ENCODE measurements at regions not wholly inside any gene's neighbourhood (a gene's known extent, or its start where the extent isn't known, plus 50 kb on each side); places are given as distances from the start of the nearest gene placed in this dataset.

DNA sequence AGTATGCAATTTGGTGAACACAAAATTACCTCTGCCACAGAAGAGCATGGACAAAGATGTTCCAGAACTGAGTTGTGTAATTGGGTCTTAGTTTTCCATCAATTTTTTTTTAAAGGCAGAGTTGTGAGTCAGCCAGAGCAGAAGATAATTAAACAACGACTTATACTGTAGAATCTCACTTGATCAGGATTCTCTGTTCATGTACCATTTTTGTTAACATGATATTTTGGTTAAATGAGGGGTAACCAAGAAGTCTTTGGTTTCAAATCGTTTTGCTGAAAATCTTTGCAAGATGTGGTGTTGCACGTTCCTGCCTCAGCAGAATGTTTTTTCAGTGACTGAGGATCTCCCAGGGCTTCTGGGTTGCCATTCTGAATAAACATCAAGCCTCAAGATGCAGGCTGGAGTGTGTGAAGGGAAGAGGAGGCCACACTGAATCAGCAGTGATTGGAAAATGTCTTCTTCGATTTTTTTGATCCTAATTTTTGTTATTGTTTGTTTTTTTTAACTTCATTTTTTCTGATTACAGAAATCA is 232.6 kb upstream of the IRX3 start:
- TF ChIP-seq YY1 (IDR thresholded peaks at IDR 0.05; ENCODE audit: insufficient read depth, insufficient read length), result no peak
- no peak for TF ChIP-seq SUZ12 (IDR thresholded peaks at IDR 0.05; ENCODE audit: extremely low read depth, insufficient read depth, insufficient read length)

Measured in NT2/D1 (cell line).